HEK293T (cell line): ENCODE measurements at regions not wholly inside any gene's neighbourhood (a gene's known extent, or its start where the extent isn't known, plus 50 kb on each side); places are given as distances from the start of the nearest gene placed in this dataset.

Experiments used
- BHLHE40 ChIP-seq: fragments of 450-650 bp; IDR thresholded peaks from 2 replicates; pipeline ENCODE4 v1.6.1; 2016; ENCODE audit warnings: mild to moderate bottlenecking, moderate library complexity, borderline replicate concordance
- CTBP1 ChIP-seq: fragments of 450-650 bp; IDR thresholded peaks from 2 replicates; pipeline ENCODE4 v1.6.1; 2016; ENCODE audit warnings: borderline replicate concordance
- ELF4 ChIP-seq: fragments of 450-650 bp; IDR thresholded peaks from 2 replicates; pipeline ENCODE4 v1.6.1; 2017; ENCODE audit warnings: antibody characterized with exemption
- FOXA1 ChIP-seq: fragments of 450-650 bp; IDR thresholded peaks from 2 replicates; pipeline ENCODE4 v1.6.1; 2016; ENCODE audit warnings: mild to moderate bottlenecking
- FOXK2 ChIP-seq: fragments of 450-650 bp; IDR thresholded peaks from 2 replicates; pipeline ENCODE4 v1.6.1; 2016; ENCODE audit warnings: mild to moderate bottlenecking
- FOXM1 ChIP-seq: fragments of 450-650 bp; IDR thresholded peaks from 2 replicates; pipeline ENCODE4 v1.6.1; 2017; ENCODE audit warnings: mild to moderate bottlenecking, borderline replicate concordance
- L3MBTL2 ChIP-seq: fragments of 450-650 bp; conservative IDR thresholded peaks from 2 replicates; pipeline ENCODE4 v1.6.1; 2016; ENCODE audit warnings: mild to moderate bottlenecking
- LEF1 ChIP-seq: fragments of 450-650 bp; IDR thresholded peaks from 2 replicates; pipeline ENCODE4 v1.6.1; 2017; ENCODE audit warnings: mild to moderate bottlenecking, borderline replicate concordance
- NFRKB ChIP-seq: fragments of 450-650 bp; IDR thresholded peaks from 2 replicates; pipeline ENCODE4 v1.6.1; 2016; ENCODE audit warnings: mild to moderate bottlenecking, moderate library complexity
- PKNOX1 ChIP-seq: fragments of 450-650 bp; IDR thresholded peaks from 2 replicates; pipeline ENCODE4 v1.6.1; 2016
- SP1 ChIP-seq: fragments of 450-650 bp; IDR thresholded peaks from 2 replicates; pipeline ENCODE4 v1.6.1; 2017
- SUZ12 ChIP-seq: fragments of 450-650 bp; IDR thresholded peaks from 2 replicates; pipeline ENCODE4 v1.6.1; 2016; ENCODE audit warnings: mild to moderate bottlenecking
- TARDBP ChIP-seq: fragments of 450-650 bp; IDR thresholded peaks from 2 replicates; pipeline ENCODE4 v1.6.1; 2016

GRCh38 chr5:56352808-56353590 is 119.9 kb upstream of the ANKRD55 start:
- TF ChIP-seq FOXM1 (no peak), FOXK2 (no peak), SUZ12 (no peak), BHLHE40 (no peak), SP1 (no peak), PKNOX1 (no peak), CTBP1 (no peak), FOXA1 (no peak), LEF1 (no peak), TARDBP (no peak), NFRKB (no peak), ELF4 (no peak), L3MBTL2 (no peak)
